ENCODE measurements at regions not wholly inside any gene's neighbourhood (a gene's known extent, or its start where the extent isn't known, plus 50 kb on each side); places are given as distances from the start of the nearest gene placed in this dataset.

- POLR2A ChIA-PET = no interaction called here
- no TSS peak for BruUV-seq (replicated peaks)
- WGBS (ENCODE audit: insufficient coverage, low coverage, missing lambda C conversion rate) = 6% methylated on average over 3 of the region's 3 CpGs
- TF ChIP-seq ELF1 (tag; IDR thresholded peaks at IDR 0.05) (no peak), DDX20 (tag; IDR thresholded peaks at IDR 0.05; ENCODE audit: low read depth) (no peak), ZNF384 (IDR thresholded peaks at IDR 0.05; ENCODE audit: low read depth, low read length) (no peak), TOE1 (IDR thresholded peaks at IDR 0.05; ENCODE audit: borderline replicate concordance) (no peak), TOE1 (CRISPR knock-in tag; IDR thresholded peaks at IDR 0.05; ENCODE audit: borderline replicate concordance, low read depth) (no peak), RBM22 (IDR thresholded peaks at IDR 0.05; ENCODE audit: low read depth, low read length, poor library complexity, severe bottlenecking) (no peak), BDP1 (IDR thresholded peaks at IDR 0.05; ENCODE audit: insufficient read depth, insufficient read length) (no peak), ZNF518B (CRISPR knock-in tag; IDR thresholded peaks at IDR 0.05) (no peak), RNF219 (CRISPR knock-in tag; IDR thresholded peaks at IDR 0.05) (no peak), E2F5 (CRISPR knock-in tag; IDR thresholded peaks at IDR 0.05) (no peak), ZNF41 (CRISPR knock-in tag; conservative IDR thresholded peaks at IDR 0.05) (no peak), CC2D1A (IDR thresholded peaks at IDR 0.05) (no peak), ZNF583 (CRISPR knock-in tag; IDR thresholded peaks at IDR 0.05) (no peak), ESRRA (IDR thresholded peaks at IDR 0.05; ENCODE audit: borderline replicate concordance, low read depth) (no peak), ZNF175 (CRISPR knock-in tag; IDR thresholded peaks at IDR 0.05; ENCODE audit: low read depth) (no peak)
- TF ChIP-seq, protein P1, sequence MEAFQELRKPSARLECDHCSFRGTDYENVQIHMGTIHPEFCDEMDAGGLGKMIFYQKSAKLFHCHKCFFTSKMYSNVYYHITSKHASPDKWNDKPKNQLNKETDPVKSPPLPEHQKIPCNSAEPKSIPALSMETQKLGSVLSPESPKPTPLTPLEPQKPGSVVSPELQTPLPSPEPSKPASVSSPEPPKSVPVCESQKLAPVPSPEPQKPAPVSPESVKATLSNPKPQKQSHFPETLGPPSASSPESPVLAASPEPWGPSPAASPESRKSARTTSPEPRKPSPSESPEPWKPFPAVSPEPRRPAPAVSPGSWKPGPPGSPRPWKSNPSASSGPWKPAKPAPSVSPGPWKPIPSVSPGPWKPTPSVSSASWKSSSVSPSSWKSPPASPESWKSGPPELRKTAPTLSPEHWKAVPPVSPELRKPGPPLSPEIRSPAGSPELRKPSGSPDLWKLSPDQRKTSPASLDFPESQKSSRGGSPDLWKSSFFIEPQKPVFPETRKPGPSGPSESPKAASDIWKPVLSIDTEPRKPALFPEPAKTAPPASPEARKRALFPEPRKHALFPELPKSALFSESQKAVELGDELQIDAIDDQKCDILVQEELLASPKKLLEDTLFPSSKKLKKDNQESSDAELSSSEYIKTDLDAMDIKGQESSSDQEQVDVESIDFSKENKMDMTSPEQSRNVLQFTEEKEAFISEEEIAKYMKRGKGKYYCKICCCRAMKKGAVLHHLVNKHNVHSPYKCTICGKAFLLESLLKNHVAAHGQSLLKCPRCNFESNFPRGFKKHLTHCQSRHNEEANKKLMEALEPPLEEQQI (IDR thresholded peaks at IDR 0.05) = no peak
These were observed 243.8 kb upstream of the GBE1 start for GRCh38 chr3:82005266-82005665.

More at GRCh38 chr3:82005266-82005665, 243.8 kb upstream of the GBE1 start:
- intact Hi-C loops (cut with micrococcal nuclease) = no loop called here
- no peaks in the 10 kb centered on the region for H3K27me3 ChIP-seq (ENCODE audit: control insufficient read depth in 2 of 2, insufficient read depth in 2 of 2, low read length in 2 of 2)
- no peaks in the 10 kb centered on the region for H3K4me1 ChIP-seq (replicated peaks in 1 of 2; ENCODE audit: control insufficient read depth in 2 of 2, insufficient read depth in 2 of 2, low read length in 2 of 2)
- H2AFZ ChIP-seq (ENCODE audit: low read depth, low read length) = no peak overlapping the region
- H3K9ac ChIP-seq (ENCODE audit: insufficient read depth in 1 of 2, low read depth in 2 of 2, low read length in 2 of 2) = no peak overlapping the region
- no peak for FAIRE-seq
- H3K27ac ChIP-seq (ENCODE audit: extremely low read depth, low read depth, low read length) = no peak overlapping the region
- ATAC-seq = no peak
- H3K9me1 ChIP-seq (ENCODE audit: control insufficient read depth, insufficient read depth, low read length) = no peaks in the 10 kb centered on the region
- no peaks in the 10 kb centered on the region for H3K36me3 ChIP-seq (ENCODE audit: control insufficient read depth, insufficient read depth, low read length)
- H3K9me3 ChIP-seq (replicated peaks; ENCODE audit: control insufficient read depth, insufficient read depth, low read depth, low read length) = no peaks in the 10 kb centered on the region
- no peaks in the 10 kb centered on the region for H4K20me1 ChIP-seq (replicated peaks; ENCODE audit: control insufficient read depth, insufficient read depth, low read length)
- no peak overlapping the region for H3K4me2 ChIP-seq (ENCODE audit: insufficient read depth, low read length)
- H3K4me3 ChIP-seq = no peak overlapping the region
- DNase-seq (ENCODE audit: extremely low read depth in 1 of 4, low spot score in 3 of 4) = no peak
- CTCF ChIA-PET (ENCODE audit: low intra/inter-chr PET ratio) = no interaction called here
- in situ Hi-C loops (cut with MboI) = no loop called here
- no peaks in the 10 kb centered on the region for H3K79me2 ChIP-seq (ENCODE audit: control insufficient read depth, insufficient read depth, low read length)
